Mammary epithelial cell (primary cell): ENCODE measurements at regions not wholly inside any gene's neighbourhood (a gene's known extent, or its start where the extent isn't known, plus 50 kb on each side); places are given as distances from the start of the nearest gene placed in this dataset.

Experiments used
- CTCF ChIP-seq, 2 donors: IDR thresholded peaks in 1 of 2; conservative IDR thresholded peaks in 1 of 2; 2 replicates each; pipeline ENCODE4 v1.5.1; 2011 to 2012; ENCODE audit warnings: inconsistent platforms in 2 of 2, low read length in 2 of 2, mild to moderate bottlenecking in 2 of 2, control low read depth in 1 of 2, low read depth in 1 of 2; ENCODE audit not compliant: insufficient read depth in 1 of 2; ENCODE audit errors: extremely low read depth in 1 of 2
- EZH2 ChIP-seq: IDR thresholded peaks from 2 replicates; pipeline ENCODE4 v1.6.1; 2012; ENCODE audit warnings: low read length, inconsistent platforms, borderline replicate concordance

DNA sequence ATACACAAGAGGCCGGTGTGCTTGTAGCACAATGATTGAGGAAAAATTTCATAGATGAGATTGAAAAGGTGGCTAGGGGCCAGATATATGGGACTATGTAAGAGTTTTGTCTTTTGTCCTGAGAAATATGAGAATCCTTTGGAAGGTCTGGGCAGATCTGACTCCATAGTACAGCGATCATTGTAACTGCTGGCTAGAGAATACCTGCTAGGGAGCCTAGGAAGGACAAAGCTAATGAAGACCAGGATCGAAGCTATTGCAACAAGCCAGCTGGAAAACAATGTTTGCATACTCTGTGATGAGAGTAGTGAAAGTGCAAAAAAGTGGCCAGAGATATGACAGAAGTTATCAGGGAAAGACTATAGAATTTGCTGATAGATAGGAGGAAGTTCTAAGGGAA is 537.6 kb downstream of the C12orf50 start:
- TF ChIP-seq CTCF (conservative IDR thresholded peaks at IDR 0.05 in 1 of 2, IDR thresholded peaks at IDR 0.05 in 1 of 2; ENCODE audit: extremely low read depth in 1 of 2, insufficient read depth in 1 of 2, low read depth in 1 of 2, low read length in 2 of 2) (no peak), EZH2 (no peak)
